ENCODE measurements at regions not wholly inside any gene's neighbourhood (a gene's known extent, or its start where the extent isn't known, plus 50 kb on each side); places are given as distances from the start of the nearest gene placed in this dataset.
"Not testable (repeated sequence)": the region's sequence is repeated elsewhere in the genome, so short reads cannot be mapped to it uniquely, and the experiment has no call there.

DNA sequence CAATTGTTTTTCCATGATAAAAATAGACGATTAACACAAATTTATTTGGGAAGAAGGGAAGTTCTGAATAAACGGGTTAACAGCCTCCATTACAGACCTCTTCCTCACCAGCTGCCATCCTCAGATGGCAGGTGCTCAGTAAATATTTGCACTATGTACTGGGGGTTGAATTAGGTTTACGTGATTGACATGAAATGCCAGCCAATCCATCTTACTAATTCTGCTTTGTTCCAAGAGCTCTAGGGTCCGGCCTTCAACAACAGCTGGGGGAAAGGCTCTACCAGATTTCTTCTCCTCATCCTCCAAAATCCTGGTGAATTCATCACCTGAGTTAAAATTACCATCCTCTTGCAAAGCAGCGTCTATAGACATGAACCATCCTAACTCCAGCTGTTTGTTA lies 104.6 kb downstream of the MTX3 start:
- Histone ChIP-seq H3K79me2 (ENCODE audit: insufficient read depth, low read length) (no peaks in the 10 kb centered on the region), H3K27me3 (ENCODE audit: insufficient read depth, low read length) (no peaks in the 10 kb centered on the region), H3K23ac (ENCODE audit: insufficient read length, low read depth, low read length) (no peak overlapping the region), H3K56ac (ENCODE audit: insufficient read length, low read depth, low read length) (no peak overlapping the region), H3K18ac (ENCODE audit: insufficient read length, low read depth, low read length) (no peak overlapping the region), H4K5ac (ENCODE audit: insufficient read length, low read depth, low read length) (no peak overlapping the region), H2AK5ac (ENCODE audit: insufficient read length, low read length) (no peak overlapping the region), H3K9ac (ENCODE audit: extremely low read depth, insufficient read length, low read length) (no peak overlapping the region), H3K4me1 (ENCODE audit: insufficient read depth, low read length) (no peaks in the 10 kb centered on the region), H2BK12ac (ENCODE audit: insufficient read length, low read depth, low read length) (no peak overlapping the region), H2BK120ac (ENCODE audit: low read depth, low read length, poor library complexity, severe bottlenecking) (no peak overlapping the region), H4K8ac (replicated peaks; ENCODE audit: insufficient read length, low read depth, low read length) (no peak overlapping the region), H2BK15ac (ENCODE audit: low read depth, low read length) (no peak overlapping the region), H2BK20ac (ENCODE audit: low read depth, low read length, poor library complexity, severe bottlenecking) (no peak overlapping the region), H4K20me1 (ENCODE audit: control insufficient read depth, insufficient read depth, insufficient read length) (no peaks in the 10 kb centered on the region), H2BK5ac (ENCODE audit: insufficient read length, low read length) (no peak overlapping the region), H3K23me2 (ENCODE audit: insufficient read length, low read depth, low read length, poor library complexity, severe bottlenecking) (no peaks in the 10 kb centered on the region), H3K79me1 (ENCODE audit: insufficient read depth, low read depth, low read length, poor library complexity, severe bottlenecking) (no peaks in the 10 kb centered on the region), H2AFZ (ENCODE audit: low read length) (no peak overlapping the region), H3K4me2 (ENCODE audit: insufficient read depth, insufficient read length, low read length) (no peak overlapping the region), H3K27ac (ENCODE audit: insufficient read length, low read depth, low read length) (no peak overlapping the region), H3K4ac (ENCODE audit: low read depth, low read length) (no peak overlapping the region), H3K14ac (ENCODE audit: insufficient read depth, low read length) (no peak overlapping the region), H4K91ac (ENCODE audit: insufficient read length, low read depth, low read length) (no peak overlapping the region), H3T11ph (ENCODE audit: low read length) (no peak overlapping the region), H3K9me3 (ENCODE audit: control insufficient read depth, low read depth, low read length) (peaks cover 6% of the 10 kb centered on the region)
- Mint-ChIP-seq H3K36me3 (ENCODE audit: insufficient read depth in 1 of 3, low read depth in 3 of 3) (peaks cover 0 to 6% (median 4%) of the 10 kb centered on the region in 3 experiments; a peak in 2 of 7 replicates), H3K4me1 (peaks cover 0 to 3% of the 10 kb centered on the region in 2 experiments; a peak in 2 of 4 replicates), H3K27ac (no peak overlapping the region), H3K27me3 (ENCODE audit: low read depth) (no peaks in the 10 kb centered on the region; the same call in 1 of the 2 replicates), H3K9me3 (peaks cover 7 to 11% of the 10 kb centered on the region in 2 experiments; a peak in 4 of 5 replicates), H3K4me3 (no peak overlapping the region)
- WGBS (ENCODE audit: extremely low coverage, insufficient read length, low lambda C conversion rate) = no CpG with 5 or more reads among the region's 5 CpGs
- TF ChIP-seq, protein P1, sequence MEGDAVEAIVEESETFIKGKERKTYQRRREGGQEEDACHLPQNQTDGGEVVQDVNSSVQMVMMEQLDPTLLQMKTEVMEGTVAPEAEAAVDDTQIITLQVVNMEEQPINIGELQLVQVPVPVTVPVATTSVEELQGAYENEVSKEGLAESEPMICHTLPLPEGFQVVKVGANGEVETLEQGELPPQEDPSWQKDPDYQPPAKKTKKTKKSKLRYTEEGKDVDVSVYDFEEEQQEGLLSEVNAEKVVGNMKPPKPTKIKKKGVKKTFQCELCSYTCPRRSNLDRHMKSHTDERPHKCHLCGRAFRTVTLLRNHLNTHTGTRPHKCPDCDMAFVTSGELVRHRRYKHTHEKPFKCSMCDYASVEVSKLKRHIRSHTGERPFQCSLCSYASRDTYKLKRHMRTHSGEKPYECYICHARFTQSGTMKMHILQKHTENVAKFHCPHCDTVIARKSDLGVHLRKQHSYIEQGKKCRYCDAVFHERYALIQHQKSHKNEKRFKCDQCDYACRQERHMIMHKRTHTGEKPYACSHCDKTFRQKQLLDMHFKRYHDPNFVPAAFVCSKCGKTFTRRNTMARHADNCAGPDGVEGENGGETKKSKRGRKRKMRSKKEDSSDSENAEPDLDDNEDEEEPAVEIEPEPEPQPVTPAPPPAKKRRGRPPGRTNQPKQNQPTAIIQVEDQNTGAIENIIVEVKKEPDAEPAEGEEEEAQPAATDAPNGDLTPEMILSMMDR (conservative IDR thresholded peaks at IDR 0.05) = no peak
- no peak for DNase-seq

DNA sequence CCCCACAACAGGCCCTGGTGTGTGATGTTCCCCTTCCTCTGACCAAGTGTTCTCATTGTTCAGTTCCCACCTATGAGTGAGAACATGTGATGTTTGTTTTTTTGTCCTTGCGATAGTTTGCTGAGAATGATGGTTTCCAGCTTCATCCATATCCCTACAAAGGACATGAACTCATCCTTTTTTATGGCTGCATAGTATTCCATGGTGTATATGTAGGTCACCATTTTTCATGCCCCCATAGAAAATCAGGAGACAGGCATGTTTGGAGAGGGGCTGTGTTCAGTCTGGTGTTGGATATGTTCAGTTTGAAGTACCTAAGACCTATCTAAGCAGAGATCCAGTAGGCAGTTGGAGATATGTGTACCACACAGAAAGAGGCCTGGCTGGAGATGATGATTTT lies 111.2 kb downstream of the MTX3 start:
- H3K27ac ChIP-seq (ENCODE audit: insufficient read length, low read depth, low read length); H3K18ac ChIP-seq (ENCODE audit: insufficient read length, low read depth, low read length); H4K8ac ChIP-seq (replicated peaks; ENCODE audit: insufficient read length, low read depth, low read length); H3K79me1 ChIP-seq (ENCODE audit: insufficient read depth, low read depth, low read length, poor library complexity, severe bottlenecking); H2BK120ac ChIP-seq (ENCODE audit: low read depth, low read length, poor library complexity, severe bottlenecking); H2AFZ ChIP-seq (ENCODE audit: low read length); H3K14ac ChIP-seq (ENCODE audit: insufficient read depth, low read length); H3K9me3 ChIP-seq (ENCODE audit: control insufficient read depth, low read depth, low read length); H3K9me3 Mint-ChIP-seq; H2BK12ac ChIP-seq (ENCODE audit: insufficient read length, low read depth, low read length); H3K9ac ChIP-seq (ENCODE audit: extremely low read depth, insufficient read length, low read length); H3K79me2 ChIP-seq (ENCODE audit: insufficient read depth, low read length); H2BK20ac ChIP-seq (ENCODE audit: low read depth, low read length, poor library complexity, severe bottlenecking); H4K20me1 ChIP-seq (ENCODE audit: control insufficient read depth, insufficient read depth, insufficient read length); DNase-seq; H3K56ac ChIP-seq (ENCODE audit: insufficient read length, low read depth, low read length); H3K4me3 Mint-ChIP-seq; H3K4me1 Mint-ChIP-seq; H3K4ac ChIP-seq (ENCODE audit: low read depth, low read length); H3K27ac Mint-ChIP-seq; H3K27me3 Mint-ChIP-seq (ENCODE audit: low read depth); H3K27me3 ChIP-seq (ENCODE audit: insufficient read depth, low read length); H4K5ac ChIP-seq (ENCODE audit: insufficient read length, low read depth, low read length); H4K91ac ChIP-seq (ENCODE audit: insufficient read length, low read depth, low read length); H2AK5ac ChIP-seq (ENCODE audit: insufficient read length, low read length); H3T11ph ChIP-seq (ENCODE audit: low read length); H3K4me1 ChIP-seq (ENCODE audit: insufficient read depth, low read length); H3K4me2 ChIP-seq (ENCODE audit: insufficient read depth, insufficient read length, low read length); H2BK15ac ChIP-seq (ENCODE audit: low read depth, low read length); H3K23me2 ChIP-seq (ENCODE audit: insufficient read length, low read depth, low read length, poor library complexity, severe bottlenecking); H3K36me3 Mint-ChIP-seq (ENCODE audit: insufficient read depth in 1 of 3, low read depth in 3 of 3); H3K23ac ChIP-seq (ENCODE audit: insufficient read length, low read depth, low read length); H2BK5ac ChIP-seq (ENCODE audit: insufficient read length, low read length): not testable (repeated sequence)
- WGBS (ENCODE audit: extremely low coverage, insufficient read length, low lambda C conversion rate) = no CpG with 5 or more reads among the region's 1 CpG
